CD8-positive, alpha-beta memory T cell (primary cell): ENCODE measurements at regions not wholly inside any gene's neighbourhood (a gene's known extent, or its start where the extent isn't known, plus 50 kb on each side); places are given as distances from the start of the nearest gene placed in this dataset.

ENCODE experiments used
- CTCF ChIA-PET: fragments of 350-600 bp; sonication (Branson Sonifier 250); formaldehyde crosslinking; loops from one replicate; lab custom pipeline; 2021; ENCODE audit warnings: antibody characterized with exemption; lab: Charles Lee
- POLR2A ChIA-PET: fragments of 350-600 bp; sonication (Branson Sonifier 250); formaldehyde crosslinking; loops from one replicate; lab custom pipeline; 2021; ENCODE audit warnings: antibody characterized with exemption; lab: Charles Lee
- DNase-seq, 5 donors: peaks; one replicate each; pipeline versions ENCODE4 v3.0.0 to v3.0.0-alpha.2; 2020 to 2022; ENCODE audit warnings: mixed read lengths in 1 of 5
- H3K27ac ChIP-seq: one replicate; pipeline ENCODE4 v1.7.0; 2013; ENCODE audit warnings: low read depth, mild to moderate bottlenecking, low read length, moderate library complexity
- H3K27me3 ChIP-seq: 2 replicates; pipeline ENCODE4 v1.7.0; 2013; ENCODE audit warnings: low read length, mild to moderate bottlenecking; ENCODE audit not compliant: insufficient read depth, poor library complexity, severe bottlenecking
- H3K36me3 ChIP-seq: 2 replicates; pipeline ENCODE4 v1.7.0; 2013; ENCODE audit warnings: mild to moderate bottlenecking, low read length, moderate library complexity; ENCODE audit not compliant: insufficient read depth
- H3K4me1 ChIP-seq: 2 replicates; pipeline ENCODE4 v1.7.0; 2013; ENCODE audit warnings: mild to moderate bottlenecking, low read length, moderate library complexity; ENCODE audit not compliant: insufficient read depth
- H3K4me3 ChIP-seq: 2 replicates; pipeline ENCODE4 v1.7.0; 2013; ENCODE audit warnings: mild to moderate bottlenecking, low read length
- H3K9me3 ChIP-seq: 2 replicates; pipeline ENCODE4 v1.7.0; 2013; ENCODE audit warnings: mild to moderate bottlenecking, low read length
- H3K27ac Mint-ChIP-seq, 8 donors: one replicate each; pipeline ENCODE4 v1.8.0; 2020 to 2021; ENCODE audit warnings: mixed read lengths in 8 of 8, mild to moderate bottlenecking in 6 of 8, inconsistent platforms in 3 of 8, moderate library complexity in 3 of 8
- H3K27me3 Mint-ChIP-seq, 2 donors: one replicate each; pipeline ENCODE4 v1.8.0; 2020 to 2021; ENCODE audit warnings: mixed read lengths in 2 of 2, mild to moderate bottlenecking in 1 of 2, moderate library complexity in 1 of 2
- H3K36me3 Mint-ChIP-seq, 3 donors: one replicate each; pipeline ENCODE4 v1.8.0; 2020 to 2021; ENCODE audit warnings: mixed read lengths in 3 of 3, inconsistent platforms in 1 of 3, mild to moderate bottlenecking in 1 of 3
- H3K4me1 Mint-ChIP-seq, 3 donors: one replicate each; pipeline ENCODE4 v1.8.0; 2020 to 2021; ENCODE audit warnings: mixed read lengths in 3 of 3, inconsistent platforms in 1 of 3, mild to moderate bottlenecking in 1 of 3
- H3K4me3 Mint-ChIP-seq, 7 donors: one replicate each; pipeline ENCODE4 v1.8.0; 2020 to 2021; ENCODE audit warnings: mixed read lengths in 7 of 7, mild to moderate bottlenecking in 6 of 7, moderate library complexity in 4 of 7, inconsistent platforms in 2 of 7
- H3K9me3 Mint-ChIP-seq, 5 donors: one replicate each; pipeline ENCODE4 v1.8.0; 2020 to 2022; ENCODE audit warnings: mixed read lengths in 5 of 5, mild to moderate bottlenecking in 3 of 5, moderate library complexity in 2 of 5, inconsistent platforms in 1 of 5

GRCh38 chr15:94042180-94042928 is 189.0 kb upstream of the MCTP2 start:
- Histone ChIP-seq H3K4me3 (no peak overlapping the region), H3K4me1 (no peaks in the 10 kb centered on the region), H3K27me3 (no peaks in the 10 kb centered on the region), H3K9me3 (no peaks in the 10 kb centered on the region), H3K36me3 (no peaks in the 10 kb centered on the region), H3K27ac (no peak overlapping the region)
- no peak overlapping the region for H3K27ac Mint-ChIP-seq
- H3K36me3 Mint-ChIP-seq, result no peaks in the 10 kb centered on the region
- CTCF ChIA-PET, result no interaction called here
- no peak for DNase-seq
- POLR2A ChIA-PET, result no interaction called here
- no peak overlapping the region for H3K4me3 Mint-ChIP-seq
- H3K27me3 Mint-ChIP-seq, result peaks cover 1 to 30% of the 10 kb centered on the region in 2 donors
- H3K9me3 Mint-ChIP-seq, result no peaks in the 10 kb centered on the region
- no peaks in the 10 kb centered on the region for H3K4me1 Mint-ChIP-seq

GRCh38 chr15:94041746-94042145 is 189.6 kb upstream of the MCTP2 start:
- no peaks in the 10 kb centered on the region for H3K36me3 ChIP-seq
- POLR2A ChIA-PET, result no interaction called here
- CTCF ChIA-PET, result no interaction called here

GRCh38 chr15:94040541-94041248 is 190.7 kb upstream of the MCTP2 start:
- H3K9me3 Mint-ChIP-seq, result no peaks in the 10 kb centered on the region
- no peak overlapping the region for H3K27ac ChIP-seq
- no peaks in the 10 kb centered on the region for H3K27me3 ChIP-seq
- POLR2A ChIA-PET, result no interaction called here
- DNase-seq, result no peak
- H3K9me3 ChIP-seq, result no peaks in the 10 kb centered on the region
- H3K4me3 Mint-ChIP-seq, result no peak overlapping the region
- H3K4me3 ChIP-seq, result no peak overlapping the region
- no peaks in the 10 kb centered on the region for H3K4me1 Mint-ChIP-seq
- H3K4me1 ChIP-seq, result no peaks in the 10 kb centered on the region
- no peak overlapping the region for H3K27ac Mint-ChIP-seq
- CTCF ChIA-PET, result no interaction called here
- H3K36me3 ChIP-seq, result no peaks in the 10 kb centered on the region
- peaks cover 9 to 37% of the 10 kb centered on the region in 2 donors for H3K27me3 Mint-ChIP-seq
- H3K36me3 Mint-ChIP-seq, result no peaks in the 10 kb centered on the region

More at GRCh38 chr15:94041746-94042145, 189.6 kb upstream of the MCTP2 start:
- Mint-ChIP-seq H3K36me3 (no peaks in the 10 kb centered on the region), H3K4me1 (no peaks in the 10 kb centered on the region), H3K9me3 (no peaks in the 10 kb centered on the region), H3K4me3 (no peak overlapping the region), H3K27me3 (peaks cover 4 to 31% of the 10 kb centered on the region in 2 donors), H3K27ac (no peak overlapping the region)
- H3K27me3 ChIP-seq, result no peaks in the 10 kb centered on the region
- no peaks in the 10 kb centered on the region for H3K9me3 ChIP-seq
- DNase-seq, result no peak
- H3K4me3 ChIP-seq, result no peak overlapping the region
- no peaks in the 10 kb centered on the region for H3K4me1 ChIP-seq
- H3K27ac ChIP-seq, result no peak overlapping the region

DNA sequence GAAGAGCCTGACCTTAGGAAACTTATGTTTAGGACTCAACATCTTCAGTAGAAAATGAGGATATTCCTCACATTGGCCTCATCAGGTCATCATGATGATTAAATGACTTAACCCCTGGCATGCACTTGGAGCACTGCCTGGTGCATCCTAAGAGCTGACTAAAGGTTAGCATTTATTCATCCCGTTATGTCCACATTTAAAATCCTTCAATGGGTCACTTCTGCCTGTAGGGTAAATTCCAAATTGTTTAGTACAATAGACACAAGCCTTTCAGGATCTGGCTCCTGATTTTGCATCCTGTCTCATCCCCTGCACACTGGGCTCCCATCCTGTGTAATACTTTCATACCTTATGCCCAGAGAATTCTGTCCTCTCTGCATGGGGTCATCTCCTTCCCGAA is 195.2 kb upstream of the MCTP2 start:
- no peaks in the 10 kb centered on the region for H3K9me3 Mint-ChIP-seq
- ChIA-PET POLR2A (no interaction called here), CTCF (interaction anchor here (0.9 kb wide), 1 partner anchor 12 kb away, joined by 3 read pairs; no protein-coding TSS in a partner anchor)
- DNase-seq, result no peak
- no peak overlapping the region for H3K4me3 Mint-ChIP-seq
- Histone ChIP-seq H3K36me3 (no peaks in the 10 kb centered on the region), H3K4me3 (no peak overlapping the region), H3K9me3 (no peaks in the 10 kb centered on the region), H3K27ac (no peak overlapping the region), H3K4me1 (no peaks in the 10 kb centered on the region), H3K27me3 (no peaks in the 10 kb centered on the region)
- H3K4me1 Mint-ChIP-seq, result no peaks in the 10 kb centered on the region
- peaks cover 12 to 53% of the 10 kb centered on the region in 2 donors for H3K27me3 Mint-ChIP-seq
- no peaks in the 10 kb centered on the region for H3K36me3 Mint-ChIP-seq
- no peak overlapping the region for H3K27ac Mint-ChIP-seq

- H3K4me1 Mint-ChIP-seq, result no peaks in the 10 kb centered on the region
- H3K36me3 ChIP-seq, result no peaks in the 10 kb centered on the region
- H3K4me1 ChIP-seq, result no peaks in the 10 kb centered on the region
- peak in 1 of 5 donors; percentile 27 for DNase-seq
- no peak overlapping the region for H3K27ac ChIP-seq
- ChIA-PET CTCF (no interaction called here), POLR2A (no interaction called here)
- no peaks in the 10 kb centered on the region for H3K9me3 ChIP-seq
- H3K4me3 ChIP-seq, result no peak overlapping the region
- no peaks in the 10 kb centered on the region for H3K27me3 ChIP-seq
- H3K27ac Mint-ChIP-seq, result no peak overlapping the region
- peaks cover 14 to 42% of the 10 kb centered on the region in 2 donors for H3K27me3 Mint-ChIP-seq
- no peaks in the 10 kb centered on the region for H3K9me3 Mint-ChIP-seq
- H3K4me3 Mint-ChIP-seq, result no peak overlapping the region
- no peaks in the 10 kb centered on the region for H3K36me3 Mint-ChIP-seq
Observed at GRCh38 chr15:94033683-94034020, 197.7 kb upstream of the MCTP2 start.

DNA sequence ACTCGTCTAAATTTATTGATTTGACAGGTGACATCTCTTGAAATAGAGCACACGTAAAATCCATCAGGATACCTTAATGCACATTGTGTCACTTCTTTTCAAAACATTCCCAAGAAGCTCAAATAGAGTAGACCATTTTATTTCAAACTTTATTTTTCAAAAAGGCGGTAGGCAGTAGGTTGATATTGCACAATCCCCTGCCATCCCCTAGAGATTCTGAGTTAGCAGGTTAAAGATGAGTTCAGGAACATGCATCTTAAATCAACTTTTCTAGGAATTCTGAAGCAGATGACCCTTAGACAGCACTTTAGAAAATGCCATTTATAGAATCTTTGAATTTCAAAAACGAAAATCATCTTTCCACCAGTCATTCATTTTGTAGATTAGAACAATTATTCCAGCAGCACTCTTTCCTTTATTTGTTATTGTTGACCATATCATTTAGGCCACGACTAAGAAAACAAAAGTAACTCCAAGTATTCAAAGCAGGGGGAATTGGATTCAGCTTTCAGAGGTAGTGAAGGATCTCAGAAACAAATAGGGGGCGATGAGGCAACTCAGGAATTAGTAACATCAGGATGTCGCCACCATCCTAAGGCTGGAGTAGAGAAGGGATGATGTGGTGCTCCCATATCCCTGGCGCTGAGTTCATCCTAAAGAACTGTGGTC is 198.2 kb upstream of the MCTP2 start:
- CTCF ChIA-PET, result no interaction called here
- no peaks in the 10 kb centered on the region for H3K36me3 Mint-ChIP-seq
- no peak for DNase-seq
- Histone ChIP-seq H3K27me3 (no peaks in the 10 kb centered on the region), H3K4me3 (no peak overlapping the region), H3K4me1 (no peaks in the 10 kb centered on the region), H3K27ac (no peak overlapping the region), H3K9me3 (no peaks in the 10 kb centered on the region), H3K36me3 (no peaks in the 10 kb centered on the region)
- no peaks in the 10 kb centered on the region for H3K4me1 Mint-ChIP-seq
- no peak overlapping the region for H3K4me3 Mint-ChIP-seq
- H3K27me3 Mint-ChIP-seq, result peaks cover 18 to 37% of the 10 kb centered on the region in 2 donors
- POLR2A ChIA-PET, result no interaction called here
- H3K27ac Mint-ChIP-seq, result no peak overlapping the region
- no peaks in the 10 kb centered on the region for H3K9me3 Mint-ChIP-seq

DNA sequence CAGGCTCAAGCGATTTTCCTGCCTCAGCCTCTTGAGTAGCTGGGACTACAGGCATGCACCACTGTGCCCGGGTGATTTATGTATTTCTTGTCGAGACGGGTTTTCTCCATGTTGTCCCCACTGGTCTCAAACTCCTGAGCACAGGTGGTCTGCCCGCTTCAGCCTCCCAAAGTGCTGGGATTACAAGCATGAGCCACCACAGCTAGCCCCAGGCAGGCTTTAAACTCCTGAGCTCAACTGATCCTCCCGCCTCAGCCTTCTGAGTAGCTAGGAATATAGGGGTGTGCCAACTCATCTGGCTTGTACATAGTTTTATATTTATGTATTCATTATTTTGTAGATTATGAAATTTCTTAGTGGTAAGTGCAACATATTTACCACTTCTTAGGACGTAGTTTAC is 198.8 kb upstream of the MCTP2 start:
- Mint-ChIP-seq H3K9me3 (no peaks in the 10 kb centered on the region), H3K4me1 (no peaks in the 10 kb centered on the region), H3K4me3 (no peak overlapping the region), H3K36me3 (no peaks in the 10 kb centered on the region), H3K27ac (no peak overlapping the region), H3K27me3 (peaks cover 17 to 31% of the 10 kb centered on the region in 2 donors)
- Histone ChIP-seq H3K27ac (no peak overlapping the region), H3K4me3 (no peak overlapping the region), H3K36me3 (no peaks in the 10 kb centered on the region), H3K4me1 (no peaks in the 10 kb centered on the region), H3K27me3 (no peaks in the 10 kb centered on the region), H3K9me3 (no peaks in the 10 kb centered on the region)
- no peak for DNase-seq
- CTCF ChIA-PET, result no interaction called here
- POLR2A ChIA-PET, result no interaction called here

DNA sequence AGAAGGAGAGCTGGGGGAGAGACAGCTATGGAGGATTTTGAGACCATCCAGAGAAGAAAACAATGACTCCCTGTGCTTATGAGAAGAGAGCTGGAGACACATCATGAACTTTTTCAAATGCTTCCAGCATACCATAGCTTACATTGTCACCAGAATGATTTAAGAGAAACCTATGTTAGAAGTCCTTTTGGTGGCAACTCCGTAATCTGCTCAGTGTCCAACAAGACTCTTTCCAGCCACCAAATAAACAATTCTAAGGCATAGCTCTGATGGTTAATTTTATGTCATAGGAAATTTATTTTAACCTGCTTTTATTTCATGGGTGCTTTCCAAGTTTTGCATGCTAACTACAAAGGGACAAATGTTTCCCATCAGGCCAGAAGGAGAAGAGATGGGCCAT is 200.3 kb upstream of the MCTP2 start:
- no peak overlapping the region for H3K4me3 ChIP-seq
- no peaks in the 10 kb centered on the region for H3K4me1 ChIP-seq
- Mint-ChIP-seq H3K27ac (no peak overlapping the region), H3K4me1 (no peaks in the 10 kb centered on the region), H3K27me3 (peaks cover 10 to 37% of the 10 kb centered on the region in 2 donors), H3K36me3 (no peaks in the 10 kb centered on the region), H3K4me3 (no peak overlapping the region), H3K9me3 (no peaks in the 10 kb centered on the region)
- no peaks in the 10 kb centered on the region for H3K9me3 ChIP-seq
- ChIA-PET POLR2A (no interaction called here), CTCF (no interaction called here)
- H3K27me3 ChIP-seq, result no peaks in the 10 kb centered on the region
- no peak overlapping the region for H3K27ac ChIP-seq
- no peaks in the 10 kb centered on the region for H3K36me3 ChIP-seq
- no peak for DNase-seq
